T1000 (cell line): ENCODE measurements at regions not wholly inside any gene's neighbourhood (a gene's known extent, or its start where the extent isn't known, plus 50 kb on each side); places are given as distances from the start of the nearest gene placed in this dataset.

Source experiments
- DNase-seq: peaks from one replicate; lab custom pipeline; 2025; ENCODE audit warnings: mixed read lengths; lab: John Stamatoyannopoulos, UW

DNA sequence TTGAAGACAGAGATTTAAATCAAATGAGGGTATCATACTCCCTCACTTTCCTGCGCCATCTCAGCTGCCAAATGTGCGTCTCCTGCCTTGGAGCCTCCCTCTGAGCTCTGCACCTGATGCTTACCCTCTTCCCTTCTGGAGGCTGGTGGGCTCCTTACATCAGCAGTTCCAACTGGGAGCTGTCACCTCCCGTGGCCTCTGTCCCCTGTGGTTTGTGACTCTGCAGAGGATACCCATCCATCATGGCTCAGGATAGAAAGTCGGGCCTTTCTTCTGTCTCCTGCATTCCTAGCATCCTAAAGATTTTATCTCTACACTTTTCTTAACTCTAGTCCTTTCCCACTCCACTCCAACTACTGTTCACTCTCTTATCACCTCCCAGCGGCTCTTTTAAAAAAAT is 570.6 kb downstream of the BCL11B start:
- DNase-seq: no peak

DNA sequence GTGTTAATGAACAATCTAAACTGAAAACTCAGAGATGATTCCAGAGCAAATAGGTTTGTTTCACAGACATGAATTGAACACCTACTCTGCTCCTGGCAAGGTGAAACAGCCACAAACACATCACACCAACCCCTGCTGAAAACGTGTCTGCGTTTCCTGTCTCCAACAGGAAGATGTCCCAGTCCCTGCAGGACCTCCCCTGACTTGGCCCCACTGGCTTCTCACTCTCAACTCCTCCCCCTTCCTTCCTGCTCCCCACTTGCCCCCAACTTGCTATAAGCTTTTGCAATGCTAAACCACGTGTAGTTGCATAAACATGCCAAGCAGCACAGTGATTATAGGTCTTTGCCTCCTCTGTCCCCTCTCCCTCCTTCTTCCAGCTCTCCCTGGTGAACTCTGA is 567.6 kb downstream of the BCL11B start:
- no peak for DNase-seq

DNA sequence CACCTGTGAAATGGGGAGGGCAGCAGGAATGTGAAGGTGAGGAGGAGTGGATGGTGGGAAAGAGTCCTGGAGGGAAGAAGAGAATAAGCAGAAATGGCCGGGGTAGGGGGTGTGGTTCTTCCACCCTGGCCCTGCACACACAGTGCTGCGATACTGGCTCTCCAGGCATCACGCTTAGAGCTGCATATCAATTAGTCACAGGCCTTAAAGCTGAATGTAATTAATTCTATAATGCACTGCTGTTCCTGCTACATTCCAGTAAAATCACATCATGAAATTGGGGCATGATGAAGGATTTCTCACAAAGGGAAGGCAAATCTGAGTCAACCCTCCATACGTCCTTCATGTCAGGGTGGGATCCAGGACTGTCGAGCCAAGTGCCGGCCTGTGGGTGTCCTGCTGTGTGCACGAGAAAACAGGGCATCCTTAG is 566.1 kb downstream of the BCL11B start:
- DNase-seq: no peak

DNA sequence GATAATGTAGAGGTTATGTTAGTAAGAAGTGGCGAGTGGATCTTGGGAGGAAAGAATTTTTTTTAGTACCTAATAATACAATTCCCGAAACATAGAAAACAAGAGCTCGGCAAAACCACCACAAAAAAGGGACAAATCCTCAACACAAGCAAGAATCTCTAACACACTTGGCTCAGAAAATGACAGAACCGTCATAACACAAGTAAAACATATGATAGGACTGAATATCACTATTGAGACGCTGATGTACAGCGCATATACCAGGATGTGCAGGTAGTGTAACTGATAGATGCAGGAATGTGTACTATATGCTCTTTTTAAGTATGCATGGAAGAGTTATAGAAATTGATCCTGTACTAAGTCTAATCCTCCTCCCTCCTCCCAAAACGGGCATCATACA is 564.5 kb downstream of the BCL11B start:
- DNase-seq: no peak

DNA sequence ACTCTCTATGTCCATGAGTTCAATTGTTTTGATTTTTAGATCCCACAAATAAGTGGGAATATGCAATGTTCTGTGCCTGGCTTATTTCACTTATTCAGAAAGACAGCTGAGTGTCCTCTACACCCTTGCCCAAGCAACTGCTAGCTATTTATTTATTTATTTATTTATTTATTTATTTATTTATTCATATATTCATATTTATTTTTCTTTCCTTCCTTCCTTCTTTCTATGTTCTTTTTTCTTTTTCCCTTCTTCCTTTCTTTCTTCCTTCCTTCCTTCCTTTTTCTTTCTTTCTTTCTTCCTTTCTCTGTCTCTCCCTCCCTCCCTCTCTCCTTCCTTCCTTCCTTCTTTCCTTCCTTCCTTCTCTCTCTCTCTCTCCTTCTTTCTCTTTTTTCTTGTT is 563.4 kb downstream of the BCL11B start:
- DNase-seq: no peak

DNA sequence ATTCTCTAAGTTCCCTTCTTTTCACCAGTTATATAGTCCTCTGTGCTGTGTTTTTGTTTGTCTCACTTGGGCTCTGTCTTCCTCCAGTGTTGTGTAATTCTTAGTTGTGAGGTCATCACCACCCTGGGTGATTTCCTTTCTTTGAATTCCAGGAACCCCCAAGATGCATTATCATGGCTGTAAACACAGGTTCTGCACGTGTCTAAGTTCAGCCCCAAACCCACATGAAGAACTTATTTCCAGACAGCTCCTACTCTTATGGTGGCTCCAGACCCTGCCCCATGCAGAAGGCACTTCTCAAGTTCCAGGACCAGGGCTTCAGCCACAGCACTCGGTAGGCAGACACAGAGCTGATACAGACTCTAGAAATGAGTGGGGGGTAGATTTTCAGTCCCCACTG is 560.5 kb downstream of the BCL11B start:
- no peak for DNase-seq

DNA sequence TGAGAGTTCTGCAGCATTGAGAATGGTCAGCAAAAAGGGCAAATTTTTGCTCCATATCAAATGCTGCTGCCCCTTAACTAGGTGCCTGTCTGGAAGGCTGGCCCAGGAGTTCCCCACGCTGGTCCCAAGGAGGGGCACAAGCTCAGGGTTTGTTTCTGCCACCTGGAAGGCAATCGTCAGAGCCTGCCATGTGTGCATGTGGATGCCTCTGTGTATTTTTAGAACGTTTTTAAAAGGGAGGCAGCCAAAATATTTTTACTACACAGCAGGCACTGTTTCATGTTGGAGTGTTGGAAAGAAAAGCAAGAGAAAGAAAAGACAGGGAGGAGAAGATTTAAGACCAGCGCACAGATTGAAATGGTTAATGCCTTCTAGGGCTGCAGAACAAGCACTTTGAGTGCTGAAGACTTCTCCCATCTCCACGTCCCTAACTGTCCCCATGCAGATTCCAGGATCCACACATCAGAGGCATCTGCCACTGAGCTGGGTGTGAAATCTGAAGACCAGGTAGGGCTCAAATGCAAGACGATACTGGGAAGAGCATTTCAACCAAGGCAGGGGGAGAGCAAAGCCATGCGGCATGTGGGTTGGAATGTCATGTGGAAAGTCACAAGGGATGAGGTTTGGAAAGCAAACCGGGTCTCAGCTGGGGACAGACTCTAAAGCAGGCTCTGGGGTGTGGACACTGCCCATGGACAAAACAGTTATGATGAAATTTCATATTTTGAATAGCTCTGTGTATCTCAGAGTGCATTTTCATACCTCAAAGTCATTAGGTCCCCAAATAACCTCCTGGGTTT is 557.2 kb downstream of the BCL11B start:
- no peak for DNase-seq

DNA sequence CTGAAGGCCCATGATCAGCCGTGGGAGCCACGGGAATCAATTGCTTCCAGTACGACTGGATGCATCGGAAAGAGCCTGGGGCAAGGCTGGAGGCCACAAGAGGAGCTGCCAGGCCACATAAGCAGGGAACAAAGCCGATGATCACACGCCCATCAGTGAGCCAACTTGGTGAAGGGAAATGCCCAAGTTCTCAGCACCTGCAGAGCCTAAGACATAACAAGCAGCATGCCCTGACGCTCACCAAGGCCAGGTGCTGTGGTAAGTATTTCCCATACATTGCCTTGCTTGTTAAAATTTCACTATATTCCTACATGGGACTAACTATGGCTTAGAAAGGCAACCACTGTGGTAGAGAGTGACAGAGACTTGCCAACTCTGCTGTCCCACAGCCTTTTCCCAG is 555.9 kb downstream of the BCL11B start:
- no peak for DNase-seq

DNA sequence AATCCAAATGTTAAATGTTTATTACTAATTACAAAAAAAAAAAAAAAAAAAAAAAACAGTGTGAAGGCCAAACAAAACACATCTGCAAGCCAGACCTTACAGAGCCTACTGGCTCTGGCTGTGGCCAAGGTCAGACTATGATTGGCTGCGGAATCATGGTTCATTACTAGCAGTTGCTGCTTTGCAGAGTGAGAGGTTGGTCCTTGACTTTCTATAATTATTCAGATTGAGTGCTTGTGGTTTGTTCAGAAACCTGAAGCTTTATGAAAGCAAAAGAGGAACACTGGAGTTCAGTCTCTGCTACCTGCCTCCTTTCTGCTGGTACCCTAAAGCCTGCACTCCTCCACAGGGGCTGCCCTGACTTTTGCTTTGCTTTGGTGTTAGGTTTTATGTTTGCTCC is 550.9 kb downstream of the BCL11B start:
- DNase-seq: no peak

DNA sequence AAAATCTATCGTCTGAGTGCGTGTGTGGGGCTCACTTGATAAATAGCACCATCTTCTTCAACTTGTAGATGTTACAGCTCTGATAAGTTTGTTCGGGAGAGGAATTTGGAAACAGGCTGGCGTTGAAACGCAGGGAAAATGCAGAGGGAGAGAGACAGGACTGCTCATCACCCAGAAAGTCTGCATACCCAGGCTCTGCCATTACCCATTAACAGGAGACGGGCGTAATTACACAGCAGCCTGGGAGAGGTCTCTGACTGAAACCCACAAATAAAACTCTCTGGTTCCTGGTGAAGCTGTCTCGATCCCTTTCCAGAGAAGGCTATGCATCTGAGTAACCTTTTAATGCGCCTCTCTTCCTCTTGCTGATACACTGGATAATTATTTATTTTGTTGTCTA is 547.3 kb downstream of the BCL11B start:
- DNase-seq: no peak

DNA sequence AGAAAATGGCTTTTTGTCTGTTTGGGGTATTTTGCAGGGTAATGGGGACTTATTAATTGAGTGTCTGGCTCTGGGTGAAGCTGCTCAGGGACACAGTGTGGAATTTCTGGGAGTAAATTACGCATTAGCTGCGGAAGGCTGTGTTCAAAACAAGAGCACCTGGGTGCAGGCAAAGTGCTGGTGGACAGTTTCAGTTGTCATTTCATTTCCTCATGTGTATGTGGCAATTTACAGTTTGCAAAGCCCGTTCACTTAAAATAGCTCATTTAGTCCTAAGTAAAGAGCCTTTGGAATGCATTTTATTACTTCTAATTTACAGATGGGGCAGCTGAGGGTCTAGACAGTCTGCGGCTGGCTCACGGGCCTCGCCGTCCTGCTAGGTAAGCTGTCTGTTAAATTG is 546.8 kb downstream of the BCL11B start:
- DNase-seq: no peak

DNA sequence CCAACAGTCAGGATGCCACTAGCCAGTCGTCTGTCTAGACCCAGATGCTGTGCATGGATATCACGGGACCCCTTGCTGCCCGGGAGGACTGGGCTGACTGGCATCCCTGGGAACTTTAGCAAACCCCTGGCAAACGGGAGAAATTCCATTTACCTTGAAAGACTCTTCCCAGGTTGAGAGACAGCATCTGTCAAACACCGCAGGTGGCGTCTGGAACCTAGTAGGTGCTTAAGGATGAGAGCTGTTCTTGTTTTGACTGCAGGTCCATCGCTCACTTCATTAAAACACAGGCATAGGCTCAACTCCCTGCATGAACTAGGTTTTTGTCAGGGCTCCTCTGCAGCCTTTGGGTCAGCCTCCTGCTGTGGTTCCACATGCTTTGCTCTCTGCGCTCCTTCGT is 546.3 kb downstream of the BCL11B start:
- DNase-seq: no peak

DNA sequence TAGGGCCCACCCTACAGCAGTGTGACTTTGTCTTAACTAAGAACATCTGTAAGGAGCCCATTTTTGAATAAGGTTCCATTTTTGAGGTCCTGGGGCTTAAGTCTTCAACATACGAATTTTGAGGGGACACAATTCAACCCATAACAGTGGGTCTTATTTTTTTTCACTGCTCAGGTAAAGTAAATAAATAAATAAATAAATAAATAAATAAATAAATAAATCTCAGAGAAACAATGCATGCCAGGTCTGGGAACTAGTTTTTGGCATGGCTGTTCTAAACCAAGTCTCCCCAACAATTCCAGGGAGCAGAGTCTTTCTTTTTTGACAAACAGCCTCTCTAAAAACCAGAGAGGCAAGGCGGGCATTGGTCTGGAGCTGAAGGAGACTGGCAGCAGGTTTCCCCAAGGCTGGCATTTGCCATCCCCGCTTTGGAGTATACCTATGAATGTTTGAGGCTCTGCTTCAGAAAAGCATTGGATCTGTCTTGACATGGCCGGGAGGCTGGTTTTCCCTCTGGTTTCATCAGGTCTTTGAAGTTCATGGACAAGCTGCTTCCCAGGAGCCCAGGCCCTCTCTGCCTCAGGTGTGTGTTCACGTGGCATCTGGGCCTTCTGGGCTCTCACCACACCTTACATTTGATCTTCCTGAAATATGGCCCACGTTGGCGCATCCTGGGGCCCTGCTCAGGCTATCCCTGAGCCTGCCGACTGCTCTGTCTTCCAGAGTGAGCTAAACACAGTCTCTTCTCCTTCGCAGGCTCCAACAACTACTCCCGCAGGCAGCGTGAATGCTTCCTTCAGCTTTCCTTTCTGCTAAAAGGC is 545.2 kb downstream of the BCL11B start:
- no peak for DNase-seq

DNA sequence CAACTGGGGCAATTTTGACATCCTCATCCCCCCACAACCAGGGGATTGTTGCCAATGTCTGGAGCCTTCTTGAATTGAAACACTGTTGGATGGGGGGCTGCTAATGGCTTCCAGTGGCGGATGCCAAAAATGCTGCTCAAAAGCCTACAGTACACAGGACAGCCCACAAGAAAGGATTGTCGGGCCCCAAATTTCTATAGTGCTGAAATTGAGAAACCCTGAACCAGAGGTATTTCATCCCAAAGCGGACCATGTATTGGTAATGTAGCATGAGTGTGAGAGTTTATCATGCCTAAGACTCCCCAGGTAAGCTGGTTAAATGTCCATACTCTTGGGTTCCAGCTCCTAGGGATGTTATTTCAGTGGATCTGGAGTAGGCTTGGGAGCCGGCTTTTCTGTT is 544.0 kb downstream of the BCL11B start:
- no peak for DNase-seq

DNA sequence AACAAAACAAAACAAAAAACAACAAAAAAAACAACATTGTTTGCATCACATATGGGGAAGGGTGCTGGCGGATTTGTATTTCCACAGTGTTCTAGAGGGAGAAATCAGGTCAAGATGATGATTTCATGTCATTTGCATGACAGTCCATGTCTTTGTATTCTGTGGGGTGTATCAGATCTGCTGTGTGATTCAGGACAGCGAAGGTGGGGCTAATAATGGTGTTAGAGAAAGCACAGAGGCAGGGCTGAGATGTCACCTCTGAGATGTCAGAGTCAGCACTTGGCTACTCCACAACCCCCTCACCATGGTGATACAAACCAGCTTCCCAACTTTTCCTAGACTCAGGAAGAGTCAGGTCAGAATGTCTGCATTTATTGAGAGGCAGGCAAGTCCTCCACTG is 543.2 kb downstream of the BCL11B start:
- DNase-seq: no peak

DNA sequence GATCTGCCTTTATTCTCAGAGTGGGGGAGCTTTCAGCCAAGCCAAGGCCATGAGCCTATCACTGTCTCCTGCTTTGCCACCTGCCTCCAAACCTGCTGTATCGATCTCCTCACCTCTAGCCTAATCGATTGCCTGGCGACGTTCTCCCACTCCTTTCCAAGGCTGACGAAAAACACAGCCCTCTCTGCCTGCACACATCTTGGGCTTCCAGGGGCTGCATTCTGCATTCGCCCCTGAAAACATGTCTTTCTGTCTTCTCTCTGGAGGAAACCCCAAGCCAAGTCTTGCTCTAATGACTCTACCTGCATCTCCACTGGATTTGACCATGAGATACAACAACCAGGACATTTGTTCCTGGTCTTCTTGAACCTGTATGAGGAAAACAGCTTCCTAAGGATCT is 540.7 kb downstream of the BCL11B start:
- DNase-seq: no peak

DNA sequence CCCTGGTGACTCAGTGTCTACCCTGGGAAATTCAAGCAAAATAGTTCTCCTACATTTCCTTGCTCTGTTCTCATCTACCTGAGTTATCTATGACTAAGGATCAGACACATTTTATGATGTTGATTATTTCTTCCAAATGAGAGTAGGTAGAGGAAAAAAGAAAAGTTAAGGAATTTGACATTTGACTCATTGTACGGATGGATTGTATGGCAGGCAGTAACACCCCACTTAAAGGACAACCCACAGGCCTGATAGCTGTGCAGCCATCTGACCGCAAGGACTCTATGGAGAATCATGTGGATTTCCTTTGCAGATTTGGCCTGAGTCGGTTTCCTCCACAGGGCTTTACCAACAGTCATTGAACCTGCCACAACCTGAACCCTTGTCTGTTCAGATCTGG is 540.3 kb downstream of the BCL11B start:
- DNase-seq: no peak

DNA sequence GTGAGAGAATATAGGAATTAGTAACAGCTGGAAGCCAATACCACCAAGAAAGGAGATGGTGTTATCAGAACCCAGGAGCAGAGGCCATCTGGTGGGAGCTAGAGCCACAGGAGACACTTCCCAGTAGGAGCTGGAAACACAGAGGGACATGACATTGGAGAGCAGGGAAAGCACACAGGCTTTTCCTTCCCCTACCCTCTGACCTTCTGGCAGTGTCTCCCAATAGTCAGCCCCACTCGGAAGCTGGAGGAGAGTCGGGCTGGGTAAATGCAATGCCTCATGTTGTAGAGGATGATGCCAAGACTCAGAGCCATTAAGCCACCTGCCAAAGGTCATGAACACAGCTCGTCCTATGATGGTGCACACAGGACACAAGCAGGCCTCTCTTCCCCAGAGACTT is 538.5 kb downstream of the BCL11B start:
- DNase-seq: no peak

DNA sequence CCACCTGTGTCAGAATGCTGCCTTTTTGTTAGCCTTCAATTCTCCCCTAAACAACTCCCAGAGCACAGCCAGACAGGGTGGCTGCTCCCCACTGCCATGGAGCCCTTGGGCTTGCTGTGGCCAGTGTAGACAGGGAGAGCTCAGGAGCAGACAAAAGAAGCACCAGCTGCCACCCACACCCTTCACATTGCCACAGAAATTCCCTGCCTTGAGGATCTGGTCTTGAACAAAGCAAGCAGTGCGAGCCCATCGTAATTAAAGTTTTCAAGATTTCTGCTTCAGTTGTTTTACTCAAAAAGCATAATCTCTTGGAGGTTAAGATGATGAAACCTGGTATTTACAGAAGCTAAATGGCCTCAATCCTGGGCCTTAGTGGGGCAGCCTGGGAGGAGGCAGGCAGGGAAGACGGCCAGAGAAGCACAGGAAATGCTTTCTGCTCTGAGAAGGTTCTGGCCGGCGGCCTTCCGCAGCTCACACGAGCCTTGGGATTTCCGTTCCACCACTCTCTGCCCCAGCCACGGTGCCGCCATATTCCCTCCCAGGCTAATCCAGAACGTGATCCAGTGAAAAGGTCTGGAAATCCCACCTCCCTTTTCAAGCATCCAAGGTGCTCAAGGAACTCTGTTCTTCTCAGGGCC is 535.2 kb downstream of the BCL11B start:
- DNase-seq: no peak

DNA sequence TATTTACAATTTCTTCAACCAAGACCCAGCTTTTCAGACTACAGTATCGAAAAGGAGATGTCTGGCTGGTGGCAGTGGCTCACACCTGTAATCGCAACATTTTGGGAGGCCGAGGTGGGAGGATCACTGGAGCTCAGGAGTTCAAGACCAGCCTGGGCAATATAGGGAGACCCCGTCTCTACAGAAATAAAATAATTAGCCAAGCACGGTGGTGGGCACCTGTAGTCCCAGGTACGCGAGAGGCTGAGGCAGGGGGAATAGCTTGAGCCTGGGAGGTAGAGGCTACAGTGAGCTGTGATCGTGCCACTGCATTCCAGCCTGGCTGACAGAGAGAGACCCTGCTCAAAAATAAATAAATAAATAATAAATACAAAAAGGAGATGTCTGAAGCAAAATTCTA is 530.5 kb downstream of the BCL11B start:
- no peak for DNase-seq

DNA sequence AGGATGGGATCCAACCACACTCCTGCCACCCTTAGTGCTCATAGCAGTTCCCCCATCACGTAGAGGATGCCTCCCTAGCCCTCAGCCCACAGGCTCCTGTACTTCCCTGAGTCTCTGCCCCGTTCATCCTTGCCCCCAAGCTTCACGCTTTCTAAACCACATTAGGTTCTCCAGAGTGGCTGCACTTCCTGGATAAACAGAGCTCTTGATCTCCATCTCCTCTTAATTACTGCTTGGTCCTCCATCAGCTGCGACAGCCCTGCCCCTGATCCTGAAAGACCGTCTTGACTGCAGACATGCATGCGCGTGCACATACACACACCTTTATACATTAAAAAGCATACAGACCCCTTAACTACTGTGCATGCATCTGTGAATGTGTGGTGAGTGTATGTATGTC is 530.0 kb downstream of the BCL11B start:
- DNase-seq: no peak

DNA sequence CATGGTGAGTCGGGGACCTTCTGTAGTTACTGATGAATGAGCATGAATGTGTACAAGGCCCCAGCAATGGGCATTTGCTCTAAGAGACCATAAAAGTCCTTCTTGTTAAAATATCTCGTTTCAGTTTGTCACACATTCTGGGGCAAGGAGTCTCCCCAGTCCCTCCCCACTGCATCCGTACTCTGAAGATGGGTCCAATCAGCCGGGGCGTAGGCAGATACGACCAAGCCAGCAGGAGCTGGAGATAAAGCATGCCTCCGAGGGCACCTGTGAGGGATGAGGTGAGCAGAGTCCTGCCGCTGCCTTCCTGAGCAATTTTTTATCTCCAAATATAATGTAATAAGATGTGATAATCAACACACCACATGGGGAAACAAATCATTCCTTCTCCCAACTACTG is 528.5 kb downstream of the BCL11B start:
- DNase-seq: no peak

DNA sequence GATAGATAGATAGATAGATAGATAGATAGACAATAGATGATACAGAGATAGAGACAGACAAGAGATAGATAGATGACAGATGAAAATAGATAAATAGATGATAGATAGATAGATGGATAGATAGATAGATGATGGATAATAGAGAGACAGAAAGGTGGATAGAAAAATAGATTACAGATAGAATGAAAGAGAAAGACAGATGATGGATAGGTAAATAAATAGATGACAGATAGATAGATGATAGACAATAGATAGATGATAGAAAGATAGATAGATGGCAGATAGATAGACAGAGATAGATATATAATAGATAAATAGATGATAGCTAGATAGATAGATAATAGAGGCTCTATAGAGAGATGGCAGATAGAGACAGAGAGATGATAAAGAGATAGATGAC is 523.0 kb downstream of the BCL11B start:
- DNase-seq: no peak
